ENCODE measurements at regions not wholly inside any gene's neighbourhood (a gene's known extent, or its start where the extent isn't known, plus 50 kb on each side); places are given as distances from the start of the nearest gene placed in this dataset.

GRCh38 chr20:22464312-22465003, 119.9 kb downstream of the FOXA2 start:
- FAIRE-seq (peak; percentile 83), DNase-seq (ENCODE audit: low read depth) (no peak)
- H3K4me3 ChIP-seq (ENCODE audit: low read depth, low read length), result no peak overlapping the region
- no peaks in the 10 kb centered on the region for H3K27me3 ChIP-seq (ENCODE audit: control insufficient read depth, insufficient read depth, low read length)
- TF ChIP-seq CTCF (IDR thresholded peaks at IDR 0.05; ENCODE audit: insufficient read depth, low read length, severe bottlenecking), result no peak
- H3K36me3 ChIP-seq (ENCODE audit: control insufficient read depth, insufficient read depth, low read length), result no peaks in the 10 kb centered on the region

- H3K4me3 ChIP-seq (ENCODE audit: low read depth, low read length), result no peak overlapping the region
- H3K36me3 ChIP-seq (ENCODE audit: control insufficient read depth, insufficient read depth, low read length), result no peaks in the 10 kb centered on the region
- peak; percentile 81 for DNase-seq (ENCODE audit: low read depth)
- no peak for TF ChIP-seq CTCF (IDR thresholded peaks at IDR 0.05; ENCODE audit: insufficient read depth, low read length, severe bottlenecking)
- H3K27me3 ChIP-seq (ENCODE audit: control insufficient read depth, insufficient read depth, low read length), result no peaks in the 10 kb centered on the region
- FAIRE-seq, result no peak
Observed at GRCh38 chr20:22462975-22463914, 121.1 kb downstream of the FOXA2 start.

GRCh38 chr20:22460803-22461202, 123.6 kb downstream of the FOXA2 start:
- Histone ChIP-seq H3K36me3 (ENCODE audit: control insufficient read depth, insufficient read depth, low read length) (no peaks in the 10 kb centered on the region), H3K27me3 (ENCODE audit: control insufficient read depth, insufficient read depth, low read length) (no peaks in the 10 kb centered on the region), H3K4me3 (ENCODE audit: low read depth, low read length) (no peak overlapping the region)
- no peak for TF ChIP-seq CTCF (IDR thresholded peaks at IDR 0.05; ENCODE audit: insufficient read depth, low read length, severe bottlenecking)
- FAIRE-seq, result no peak
- DNase-seq (ENCODE audit: low read depth), result no peak

GRCh38 chr20:22460231-22460630, 124.1 kb downstream of the FOXA2 start:
- no peak for FAIRE-seq
- Histone ChIP-seq H3K27me3 (ENCODE audit: control insufficient read depth, insufficient read depth, low read length) (no peaks in the 10 kb centered on the region), H3K36me3 (ENCODE audit: control insufficient read depth, insufficient read depth, low read length) (no peaks in the 10 kb centered on the region), H3K4me3 (ENCODE audit: low read depth, low read length) (no peak overlapping the region)
- DNase-seq (ENCODE audit: low read depth), result peak; percentile 85
- TF ChIP-seq CTCF (IDR thresholded peaks at IDR 0.05; ENCODE audit: insufficient read depth, low read length, severe bottlenecking), result no peak

- DNase-seq (ENCODE audit: low read depth), result no peak
- no peaks in the 10 kb centered on the region for H3K27me3 ChIP-seq (ENCODE audit: control insufficient read depth, insufficient read depth, low read length)
- H3K4me3 ChIP-seq (ENCODE audit: low read depth, low read length), result no peak overlapping the region
- TF ChIP-seq CTCF (IDR thresholded peaks at IDR 0.05; ENCODE audit: insufficient read depth, low read length, severe bottlenecking), result no peak
- H3K36me3 ChIP-seq (ENCODE audit: control insufficient read depth, insufficient read depth, low read length), result no peaks in the 10 kb centered on the region
- FAIRE-seq, result no peak
Observed at GRCh38 chr20:22459754-22460153, 124.6 kb downstream of the FOXA2 start.
